ENCODE measurements at regions not wholly inside any gene's neighbourhood (a gene's known extent, or its start where the extent isn't known, plus 50 kb on each side); places are given as distances from the start of the nearest gene placed in this dataset.

GRCh38 chr19:22545751-22546150, 88.4 kb upstream of the ZNF492 start:
- peak; percentile 33 for TF ChIP-seq CTCF (IDR thresholded peaks at IDR 0.05)
- H3K9me3 Mint-ChIP-seq (ENCODE audit: low read depth) = peaks cover 74% of the 10 kb centered on the region
- H3K27ac Mint-ChIP-seq (ENCODE audit: unreplicated experiment) = no peak overlapping the region
- H3K4me1 Mint-ChIP-seq (ENCODE audit: low read depth) = no peaks in the 10 kb centered on the region
- no peak overlapping the region for H3K4me3 Mint-ChIP-seq (ENCODE audit: unreplicated experiment)
- DNase-seq (ENCODE audit: low spot score) = no peak
- H3K36me3 Mint-ChIP-seq (ENCODE audit: low read depth) = peaks cover 4% of the 10 kb centered on the region
- no peaks in the 10 kb centered on the region for H3K27me3 Mint-ChIP-seq (ENCODE audit: low read depth)

- Mint-ChIP-seq H3K4me3 (ENCODE audit: unreplicated experiment) (no peak overlapping the region), H3K27ac (ENCODE audit: unreplicated experiment) (no peak overlapping the region), H3K9me3 (ENCODE audit: low read depth) (peaks cover 69% of the 10 kb centered on the region), H3K4me1 (ENCODE audit: low read depth) (no peaks in the 10 kb centered on the region), H3K36me3 (ENCODE audit: low read depth) (peaks cover 2% of the 10 kb centered on the region), H3K27me3 (ENCODE audit: low read depth) (no peaks in the 10 kb centered on the region)
- TF ChIP-seq CTCF (IDR thresholded peaks at IDR 0.05) = no peak
- no peak for DNase-seq (ENCODE audit: low spot score)
These were observed 100.4 kb upstream of the ZNF492 start for GRCh38 chr19:22533761-22534160.

GRCh38 chr19:22532388-22533300, 101.5 kb upstream of the ZNF492 start:
- peaks cover 2% of the 10 kb centered on the region for H3K36me3 Mint-ChIP-seq (ENCODE audit: low read depth)
- H3K4me1 Mint-ChIP-seq (ENCODE audit: low read depth) = no peaks in the 10 kb centered on the region
- no peak overlapping the region for H3K4me3 Mint-ChIP-seq (ENCODE audit: unreplicated experiment)
- DNase-seq (ENCODE audit: low spot score) = no peak
- no peaks in the 10 kb centered on the region for H3K27me3 Mint-ChIP-seq (ENCODE audit: low read depth)
- TF ChIP-seq CTCF (IDR thresholded peaks at IDR 0.05) = no peak
- no peak overlapping the region for H3K27ac Mint-ChIP-seq (ENCODE audit: unreplicated experiment)
- peaks cover 75% of the 10 kb centered on the region for H3K9me3 Mint-ChIP-seq (ENCODE audit: low read depth)

- DNase-seq (ENCODE audit: low spot score) = no peak
- Mint-ChIP-seq H3K36me3 (ENCODE audit: low read depth) (peaks cover 2% of the 10 kb centered on the region), H3K4me1 (ENCODE audit: low read depth) (no peaks in the 10 kb centered on the region), H3K4me3 (ENCODE audit: unreplicated experiment) (no peak overlapping the region), H3K9me3 (ENCODE audit: low read depth) (peaks cover 79% of the 10 kb centered on the region), H3K27me3 (ENCODE audit: low read depth) (no peaks in the 10 kb centered on the region), H3K27ac (ENCODE audit: unreplicated experiment) (no peak overlapping the region)
- TF ChIP-seq CTCF (IDR thresholded peaks at IDR 0.05) = no peak
These were observed 104.1 kb upstream of the ZNF492 start for GRCh38 chr19:22530042-22530441.

- Mint-ChIP-seq H3K27me3 (ENCODE audit: low read depth) (no peaks in the 10 kb centered on the region), H3K27ac (ENCODE audit: unreplicated experiment) (no peak overlapping the region), H3K9me3 (ENCODE audit: low read depth) (peaks cover 80% of the 10 kb centered on the region), H3K4me3 (ENCODE audit: unreplicated experiment) (no peak overlapping the region), H3K36me3 (ENCODE audit: low read depth) (peaks cover 2% of the 10 kb centered on the region), H3K4me1 (ENCODE audit: low read depth) (no peaks in the 10 kb centered on the region)
- TF ChIP-seq CTCF (IDR thresholded peaks at IDR 0.05) = no peak
- no peak for DNase-seq (ENCODE audit: low spot score)
These were observed 105.2 kb upstream of the ZNF492 start for GRCh38 chr19:22528956-22529355.
